Liver (tissue), 8 donors: ENCODE measurements at regions not wholly inside any gene's neighbourhood (a gene's known extent, or its start where the extent isn't known, plus 50 kb on each side); places are given as distances from the start of the nearest gene placed in this dataset.

Experiments
- DNase-seq: peaks from one replicate; pipeline ENCODE4 v3.0.0-alpha.2; 2017; ENCODE audit warnings: low spot score
- H3K27ac ChIP-seq, 2 donors: one replicate each; pipeline ENCODE4 v1.7.0; 2013; ENCODE audit warnings: inconsistent platforms in 2 of 2, low read length in 2 of 2, control low read depth in 1 of 2, low read depth in 1 of 2, mild to moderate bottlenecking in 1 of 2
- H3K27me3 ChIP-seq, 4 donors: one replicate each; pipeline versions ENCODE4 v1.6.1 to v1.7.0; 2013; ENCODE audit warnings: low read length in 3 of 4, inconsistent platforms in 1 of 4, mild to moderate bottlenecking in 1 of 4, moderate library complexity in 1 of 4; ENCODE audit not compliant: control insufficient read depth in 4 of 4, insufficient read depth in 4 of 4
- H3K36me3 ChIP-seq, 4 donors: one replicate each; pipeline versions ENCODE4 v1.6.1 to v1.7.0; 2013; ENCODE audit warnings: low read length in 3 of 4, mild to moderate bottlenecking in 3 of 4, low read depth in 1 of 4, moderate library complexity in 1 of 4; ENCODE audit not compliant: control insufficient read depth in 4 of 4, insufficient read depth in 3 of 4
- H3K4me1 ChIP-seq, 4 donors: one replicate each; pipeline versions ENCODE4 v1.6.1 to v1.7.0; 2013; ENCODE audit warnings: low read length in 3 of 4, mild to moderate bottlenecking in 3 of 4, moderate library complexity in 1 of 4; ENCODE audit not compliant: control insufficient read depth in 4 of 4, insufficient read depth in 4 of 4
- H3K4me3 ChIP-seq, 3 donors: one replicate each; pipeline versions ENCODE4 v1.6.1 to v1.7.0; 2013; ENCODE audit warnings: low read length in 3 of 3, control low read depth in 1 of 3, low read depth in 1 of 3, mild to moderate bottlenecking in 1 of 3
- H3K9ac ChIP-seq, 2 donors: one replicate each; pipeline ENCODE4 v1.7.0; 2013; ENCODE audit warnings: low read length in 2 of 2, mild to moderate bottlenecking in 2 of 2, moderate library complexity in 2 of 2, control low read depth in 1 of 2, low read depth in 1 of 2
- H3K9me3 ChIP-seq, 4 donors: one replicate each; pipeline versions ENCODE4 v1.6.1 to v1.7.0; 2013; ENCODE audit warnings: low read length in 3 of 4; ENCODE audit not compliant: control insufficient read depth in 4 of 4
- FOXA2 ChIP-seq: IDR thresholded peaks from 2 replicates; pipeline ENCODE4 v1.6.1; 2016; ENCODE audit warnings: antibody characterized with exemption
- HNF4A ChIP-seq, 2 donors: conservative IDR thresholded peaks; 2 replicates each; pipeline ENCODE4 v1.6.1; 2016; ENCODE audit warnings: antibody characterized with exemption in 2 of 2, mild to moderate bottlenecking in 2 of 2
- HNF4G ChIP-seq: IDR thresholded peaks from 2 replicates; pipeline ENCODE4 v1.6.1; 2016; ENCODE audit warnings: antibody characterized with exemption
- RXRA ChIP-seq, 2 donors: IDR thresholded peaks; 2 replicates each; pipeline ENCODE4 v1.6.1; 2017 to 2018; ENCODE audit warnings: antibody characterized with exemption in 2 of 2, mild to moderate bottlenecking in 1 of 2
- TAF1 ChIP-seq: conservative IDR thresholded peaks from 2 replicates; pipeline ENCODE4 v1.6.1; 2016; ENCODE audit warnings: antibody characterized with exemption, mild to moderate bottlenecking
- WGBS: extraction: QIAGEN DNeasy Blood & Tissue Kit; methylation state at CpG from one replicate; pipeline ENCODE4 v1.1.7; 2013; 5-methylcytosine and 5-hydroxymethylcytosine counted together
- TF ChIP-seq, protein P1 (sequence below): fragments of 150-350 bp; IDR thresholded peaks from 2 replicates; pipeline ENCODE4 v1.5.1; 2017; ENCODE audit warnings: improper control_type of control experiment, low read depth, low read length; ENCODE audit not compliant: missing input control
- TF ChIP-seq, protein P2 (sequence below): IDR thresholded peaks from 2 replicates; pipeline ENCODE4 v1.6.1; 2016; ENCODE audit warnings: antibody characterized with exemption, mild to moderate bottlenecking
- TF ChIP-seq, protein P3 (sequence below): IDR thresholded peaks from 2 replicates; pipeline ENCODE4 v1.6.1; 2016; ENCODE audit warnings: antibody characterized with exemption
- donor health status: healthy.
- donor health status: healthy.
- donor health status: healthy.
- donor health status: healthy.
- donor health status: healthy.

DNA sequence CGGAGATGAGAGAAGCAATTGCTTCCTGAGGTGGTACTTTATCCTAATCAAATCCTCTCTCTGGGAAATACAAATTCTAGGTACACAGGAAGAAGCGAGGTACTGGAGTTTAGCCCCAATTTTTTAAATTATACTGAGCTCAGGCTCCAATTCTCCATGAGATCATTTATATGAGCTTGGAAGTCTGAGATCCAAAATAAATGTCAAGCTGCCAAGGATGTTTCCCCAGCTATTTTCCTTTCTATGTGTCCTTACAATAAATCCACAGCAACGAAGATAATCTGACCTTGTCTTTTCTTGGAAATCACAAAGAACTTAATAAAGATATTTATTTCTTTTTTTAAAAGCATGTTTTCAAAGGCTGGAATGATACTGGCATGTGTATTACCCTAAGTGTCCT, 597.3 kb downstream of the GABRG2 start:
- no peak overlapping the region for H3K4me3 ChIP-seq
- 80% methylated on average over 3 of the region's 3 CpGs for WGBS
- no peaks in the 10 kb centered on the region for H3K4me1 ChIP-seq
- H3K9ac ChIP-seq, result no peak overlapping the region
- H3K9me3 ChIP-seq, result no peaks in the 10 kb centered on the region
- no peaks in the 10 kb centered on the region for H3K27me3 ChIP-seq
- H3K27ac ChIP-seq, result no peak overlapping the region
- TF ChIP-seq, protein P1, sequence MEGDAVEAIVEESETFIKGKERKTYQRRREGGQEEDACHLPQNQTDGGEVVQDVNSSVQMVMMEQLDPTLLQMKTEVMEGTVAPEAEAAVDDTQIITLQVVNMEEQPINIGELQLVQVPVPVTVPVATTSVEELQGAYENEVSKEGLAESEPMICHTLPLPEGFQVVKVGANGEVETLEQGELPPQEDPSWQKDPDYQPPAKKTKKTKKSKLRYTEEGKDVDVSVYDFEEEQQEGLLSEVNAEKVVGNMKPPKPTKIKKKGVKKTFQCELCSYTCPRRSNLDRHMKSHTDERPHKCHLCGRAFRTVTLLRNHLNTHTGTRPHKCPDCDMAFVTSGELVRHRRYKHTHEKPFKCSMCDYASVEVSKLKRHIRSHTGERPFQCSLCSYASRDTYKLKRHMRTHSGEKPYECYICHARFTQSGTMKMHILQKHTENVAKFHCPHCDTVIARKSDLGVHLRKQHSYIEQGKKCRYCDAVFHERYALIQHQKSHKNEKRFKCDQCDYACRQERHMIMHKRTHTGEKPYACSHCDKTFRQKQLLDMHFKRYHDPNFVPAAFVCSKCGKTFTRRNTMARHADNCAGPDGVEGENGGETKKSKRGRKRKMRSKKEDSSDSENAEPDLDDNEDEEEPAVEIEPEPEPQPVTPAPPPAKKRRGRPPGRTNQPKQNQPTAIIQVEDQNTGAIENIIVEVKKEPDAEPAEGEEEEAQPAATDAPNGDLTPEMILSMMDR, result no peak
- no peak for TF ChIP-seq TAF1
- TF ChIP-seq, protein P2, sequence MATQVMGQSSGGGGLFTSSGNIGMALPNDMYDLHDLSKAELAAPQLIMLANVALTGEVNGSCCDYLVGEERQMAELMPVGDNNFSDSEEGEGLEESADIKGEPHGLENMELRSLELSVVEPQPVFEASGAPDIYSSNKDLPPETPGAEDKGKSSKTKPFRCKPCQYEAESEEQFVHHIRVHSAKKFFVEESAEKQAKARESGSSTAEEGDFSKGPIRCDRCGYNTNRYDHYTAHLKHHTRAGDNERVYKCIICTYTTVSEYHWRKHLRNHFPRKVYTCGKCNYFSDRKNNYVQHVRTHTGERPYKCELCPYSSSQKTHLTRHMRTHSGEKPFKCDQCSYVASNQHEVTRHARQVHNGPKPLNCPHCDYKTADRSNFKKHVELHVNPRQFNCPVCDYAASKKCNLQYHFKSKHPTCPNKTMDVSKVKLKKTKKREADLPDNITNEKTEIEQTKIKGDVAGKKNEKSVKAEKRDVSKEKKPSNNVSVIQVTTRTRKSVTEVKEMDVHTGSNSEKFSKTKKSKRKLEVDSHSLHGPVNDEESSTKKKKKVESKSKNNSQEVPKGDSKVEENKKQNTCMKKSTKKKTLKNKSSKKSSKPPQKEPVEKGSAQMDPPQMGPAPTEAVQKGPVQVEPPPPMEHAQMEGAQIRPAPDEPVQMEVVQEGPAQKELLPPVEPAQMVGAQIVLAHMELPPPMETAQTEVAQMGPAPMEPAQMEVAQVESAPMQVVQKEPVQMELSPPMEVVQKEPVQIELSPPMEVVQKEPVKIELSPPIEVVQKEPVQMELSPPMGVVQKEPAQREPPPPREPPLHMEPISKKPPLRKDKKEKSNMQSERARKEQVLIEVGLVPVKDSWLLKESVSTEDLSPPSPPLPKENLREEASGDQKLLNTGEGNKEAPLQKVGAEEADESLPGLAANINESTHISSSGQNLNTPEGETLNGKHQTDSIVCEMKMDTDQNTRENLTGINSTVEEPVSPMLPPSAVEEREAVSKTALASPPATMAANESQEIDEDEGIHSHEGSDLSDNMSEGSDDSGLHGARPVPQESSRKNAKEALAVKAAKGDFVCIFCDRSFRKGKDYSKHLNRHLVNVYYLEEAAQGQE, result no peak
- DNase-seq, result no peak
- H3K36me3 ChIP-seq, result no peaks in the 10 kb centered on the region

DNA sequence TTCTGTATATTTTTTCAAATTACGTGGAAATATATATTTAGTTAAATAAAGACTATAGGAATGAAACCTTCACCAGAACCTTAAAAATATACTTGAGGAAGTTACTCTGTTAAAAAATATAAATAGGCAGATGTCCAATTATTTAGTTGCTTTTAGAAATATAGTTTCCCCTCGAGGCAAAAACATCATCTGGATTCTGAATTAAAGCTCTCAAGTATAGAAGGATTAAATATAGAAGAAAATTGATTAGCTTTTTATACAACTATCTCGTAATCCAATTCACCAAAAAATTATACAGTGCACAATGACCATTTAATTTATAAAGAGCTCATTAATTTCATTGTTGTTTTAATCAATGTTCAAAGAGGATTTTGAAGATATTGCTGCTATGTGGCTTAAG, 601.4 kb downstream of the GABRG2 start:
- Histone ChIP-seq H3K4me1 (no peaks in the 10 kb centered on the region), H3K27ac (no peak overlapping the region), H3K27me3 (no peaks in the 10 kb centered on the region), H3K36me3 (no peaks in the 10 kb centered on the region), H3K9ac (no peak overlapping the region), H3K9me3 (no peaks in the 10 kb centered on the region), H3K4me3 (no peak overlapping the region)
- no peak for DNase-seq
- 73% methylated on average over 3 of the region's 3 CpGs for WGBS
- TF ChIP-seq HNF4G (no peak), HNF4A (conservative IDR thresholded peaks at IDR 0.05) (no peak), RXRA (IDR thresholded peaks at IDR 0.05) (no peak), FOXA2 (no peak)
- TF ChIP-seq, protein P2, result no peak
- TF ChIP-seq, protein P3, sequence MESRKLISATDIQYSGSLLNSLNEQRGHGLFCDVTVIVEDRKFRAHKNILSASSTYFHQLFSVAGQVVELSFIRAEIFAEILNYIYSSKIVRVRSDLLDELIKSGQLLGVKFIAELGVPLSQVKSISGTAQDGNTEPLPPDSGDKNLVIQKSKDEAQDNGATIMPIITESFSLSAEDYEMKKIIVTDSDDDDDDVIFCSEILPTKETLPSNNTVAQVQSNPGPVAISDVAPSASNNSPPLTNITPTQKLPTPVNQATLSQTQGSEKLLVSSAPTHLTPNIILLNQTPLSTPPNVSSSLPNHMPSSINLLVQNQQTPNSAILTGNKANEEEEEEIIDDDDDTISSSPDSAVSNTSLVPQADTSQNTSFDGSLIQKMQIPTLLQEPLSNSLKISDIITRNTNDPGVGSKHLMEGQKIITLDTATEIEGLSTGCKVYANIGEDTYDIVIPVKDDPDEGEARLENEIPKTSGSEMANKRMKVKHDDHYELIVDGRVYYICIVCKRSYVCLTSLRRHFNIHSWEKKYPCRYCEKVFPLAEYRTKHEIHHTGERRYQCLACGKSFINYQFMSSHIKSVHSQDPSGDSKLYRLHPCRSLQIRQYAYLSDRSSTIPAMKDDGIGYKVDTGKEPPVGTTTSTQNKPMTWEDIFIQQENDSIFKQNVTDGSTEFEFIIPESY, result no peak
